ENCODE measurements at regions not wholly inside any gene's neighbourhood (a gene's known extent, or its start where the extent isn't known, plus 50 kb on each side); places are given as distances from the start of the nearest gene placed in this dataset.

DNA sequence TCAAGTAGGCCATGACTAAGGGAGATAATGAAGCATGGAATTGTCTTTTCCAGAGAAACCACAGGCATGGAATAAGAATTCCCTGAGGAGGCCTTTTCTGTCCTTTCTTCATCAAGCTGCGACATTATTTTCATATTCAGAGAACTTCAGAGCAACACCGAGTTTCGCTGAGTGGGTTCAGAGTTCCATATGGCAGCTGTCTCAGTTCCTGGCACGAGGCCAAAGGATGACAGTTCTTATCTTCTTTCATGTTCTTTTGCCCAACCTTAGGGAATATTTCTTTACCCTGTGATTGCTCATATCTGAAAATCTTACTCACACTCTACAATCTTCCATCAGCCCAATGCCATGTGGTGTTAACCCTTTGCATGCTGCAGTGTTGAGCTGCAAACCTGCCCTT is 135.3 kb upstream of the BMP2 start:
- Histone ChIP-seq H3F3A (replicated peaks; ENCODE audit: insufficient read depth) (no peaks in the 10 kb centered on the region), H3K4me2 (no peak overlapping the region), H2AFZ (ENCODE audit: low read depth) (no peak overlapping the region), H3K36me3 (replicated peaks in 1 of 2; ENCODE audit: control insufficient read depth in 1 of 2, insufficient read depth in 2 of 2, low read length in 1 of 2) (no peaks in the 10 kb centered on the region), H3K4me1 (ENCODE audit: control insufficient read depth in 1 of 2, insufficient read depth in 2 of 2, low read depth in 1 of 2, low read length in 1 of 2) (no peaks in the 10 kb centered on the region), H3K4me3 (ENCODE audit: low read depth in 2 of 2, low read length in 1 of 2) (no peak overlapping the region), H3K27ac (ENCODE audit: low read depth in 2 of 2, low read length in 1 of 2) (no peak overlapping the region), H4K20me1 (ENCODE audit: insufficient read depth) (no peaks in the 10 kb centered on the region), H3K9ac (no peak overlapping the region), H3K79me2 (ENCODE audit: insufficient read depth) (no peaks in the 10 kb centered on the region), H3K9me3 (no peaks in the 10 kb centered on the region), H3K9me2 (no peaks in the 10 kb centered on the region), H3K27me3 (ENCODE audit: insufficient read depth) (no peaks in the 10 kb centered on the region; the same call in 1 of the 2 replicates)
- CTCF ChIA-PET = interaction anchor here (0.8 kb wide), 1 partner anchor 12 kb away, joined by 3 read pairs; no protein-coding TSS in a partner anchor
- 5% methylated on average over 4 of the region's 4 CpGs for WGBS (ENCODE audit: low lambda C conversion rate)
- POLR2A ChIA-PET = interaction anchor here (0.7 kb wide), 1 partner anchor 42 kb away, joined by 3 read pairs; no protein-coding TSS in a partner anchor
- peak; percentile 1 for DNase-seq
- TF ChIP-seq, protein P1, sequence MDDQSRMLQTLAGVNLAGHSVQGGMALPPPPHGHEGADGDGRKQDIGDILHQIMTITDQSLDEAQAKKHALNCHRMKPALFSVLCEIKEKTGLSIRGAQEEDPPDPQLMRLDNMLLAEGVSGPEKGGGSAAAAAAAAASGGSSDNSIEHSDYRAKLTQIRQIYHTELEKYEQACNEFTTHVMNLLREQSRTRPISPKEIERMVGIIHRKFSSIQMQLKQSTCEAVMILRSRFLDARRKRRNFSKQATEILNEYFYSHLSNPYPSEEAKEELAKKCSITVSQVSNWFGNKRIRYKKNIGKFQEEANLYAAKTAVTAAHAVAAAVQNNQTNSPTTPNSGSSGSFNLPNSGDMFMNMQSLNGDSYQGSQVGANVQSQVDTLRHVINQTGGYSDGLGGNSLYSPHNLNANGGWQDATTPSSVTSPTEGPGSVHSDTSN (IDR thresholded peaks at IDR 0.05) = no peak

DNA sequence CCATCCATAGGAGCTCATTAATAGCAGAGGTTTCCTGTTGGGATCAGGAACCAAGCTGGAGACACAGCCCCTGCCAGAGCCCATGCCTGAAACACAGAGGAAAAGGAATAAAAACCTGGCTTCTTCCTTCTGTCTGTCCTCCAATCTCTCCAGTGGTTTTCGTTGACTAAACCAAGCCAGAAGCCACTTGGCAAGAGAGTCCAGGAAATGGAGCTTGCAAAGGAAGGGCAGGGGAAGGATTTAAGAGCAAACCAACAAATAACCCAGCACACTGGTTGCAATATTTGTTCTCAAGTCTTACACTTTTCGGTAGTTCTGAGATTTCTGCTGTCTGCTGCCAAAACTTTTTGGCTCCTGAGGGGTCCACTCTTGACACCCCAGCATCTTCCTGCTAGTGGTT is 137.0 kb upstream of the BMP2 start:
- Histone ChIP-seq H3K36me3 (replicated peaks in 1 of 2; ENCODE audit: control insufficient read depth in 1 of 2, insufficient read depth in 2 of 2, low read length in 1 of 2) (no peaks in the 10 kb centered on the region), H3F3A (replicated peaks; ENCODE audit: insufficient read depth) (no peaks in the 10 kb centered on the region), H4K20me1 (ENCODE audit: insufficient read depth) (no peaks in the 10 kb centered on the region), H3K27me3 (ENCODE audit: insufficient read depth) (no peaks in the 10 kb centered on the region; the same call in 1 of the 2 replicates), H3K4me3 (ENCODE audit: low read depth in 2 of 2, low read length in 1 of 2) (no peak overlapping the region), H3K9ac (no peak overlapping the region), H2AFZ (ENCODE audit: low read depth) (no peak overlapping the region), H3K9me2 (no peaks in the 10 kb centered on the region), H3K4me2 (no peak overlapping the region), H3K9me3 (no peaks in the 10 kb centered on the region), H3K27ac (ENCODE audit: low read depth in 2 of 2, low read length in 1 of 2) (no peak overlapping the region), H3K79me2 (ENCODE audit: insufficient read depth) (no peaks in the 10 kb centered on the region), H3K4me1 (ENCODE audit: control insufficient read depth in 1 of 2, insufficient read depth in 2 of 2, low read depth in 1 of 2, low read length in 1 of 2) (no peaks in the 10 kb centered on the region)
- no peak for DNase-seq
- ChIA-PET POLR2A (no interaction called here), CTCF (no interaction called here)
- TF ChIP-seq NFIC (IDR thresholded peaks at IDR 0.05; ENCODE audit: borderline replicate concordance) = no peak
- no peak for TF ChIP-seq EZH2phosphoT487 (IDR thresholded peaks at IDR 0.05; ENCODE audit: borderline replicate concordance, low read depth)
- no peak for TF ChIP-seq ELF1 (IDR thresholded peaks at IDR 0.05)
- no peak for TF ChIP-seq RCOR1 (IDR thresholded peaks at IDR 0.05; ENCODE audit: low read length)
- TF ChIP-seq SIN3A (IDR thresholded peaks at IDR 0.05; ENCODE audit: borderline replicate concordance, low read depth, low read length) = no peak
- no peak for TF ChIP-seq EP300 (IDR thresholded peaks at IDR 0.05; ENCODE audit: borderline replicate concordance in 1 of 2, low read depth in 1 of 2, low read length in 1 of 2)
- TF ChIP-seq, protein P2, sequence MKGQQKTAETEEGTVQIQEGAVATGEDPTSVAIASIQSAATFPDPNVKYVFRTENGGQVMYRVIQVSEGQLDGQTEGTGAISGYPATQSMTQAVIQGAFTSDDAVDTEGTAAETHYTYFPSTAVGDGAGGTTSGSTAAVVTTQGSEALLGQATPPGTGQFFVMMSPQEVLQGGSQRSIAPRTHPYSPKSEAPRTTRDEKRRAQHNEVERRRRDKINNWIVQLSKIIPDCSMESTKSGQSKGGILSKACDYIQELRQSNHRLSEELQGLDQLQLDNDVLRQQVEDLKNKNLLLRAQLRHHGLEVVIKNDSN (IDR thresholded peaks at IDR 0.05; ENCODE audit: borderline replicate concordance, low read depth) = no peak
- TF ChIP-seq RFX5 (IDR thresholded peaks at IDR 0.05; ENCODE audit: low read length) = no peak
- no peak for TF ChIP-seq CHD2 (IDR thresholded peaks at IDR 0.05; ENCODE audit: low read length, partially characterized antibody)
- TF ChIP-seq, protein P3, sequence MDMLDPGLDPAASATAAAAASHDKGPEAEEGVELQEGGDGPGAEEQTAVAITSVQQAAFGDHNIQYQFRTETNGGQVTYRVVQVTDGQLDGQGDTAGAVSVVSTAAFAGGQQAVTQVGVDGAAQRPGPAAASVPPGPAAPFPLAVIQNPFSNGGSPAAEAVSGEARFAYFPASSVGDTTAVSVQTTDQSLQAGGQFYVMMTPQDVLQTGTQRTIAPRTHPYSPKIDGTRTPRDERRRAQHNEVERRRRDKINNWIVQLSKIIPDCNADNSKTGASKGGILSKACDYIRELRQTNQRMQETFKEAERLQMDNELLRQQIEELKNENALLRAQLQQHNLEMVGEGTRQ (IDR thresholded peaks at IDR 0.05; ENCODE audit: borderline replicate concordance, low read depth, low read length) = no peak
- 0% methylated on average over 2 of the region's 2 CpGs for WGBS (ENCODE audit: low lambda C conversion rate)

Data from SK-N-SH (cell line).